ENCODE measurements at regions not wholly inside any gene's neighbourhood (a gene's known extent, or its start where the extent isn't known, plus 50 kb on each side); places are given as distances from the start of the nearest gene placed in this dataset.
A peak's percentile ranks its signal among the peaks of the same experiment; 100 is the strongest.

DNA sequence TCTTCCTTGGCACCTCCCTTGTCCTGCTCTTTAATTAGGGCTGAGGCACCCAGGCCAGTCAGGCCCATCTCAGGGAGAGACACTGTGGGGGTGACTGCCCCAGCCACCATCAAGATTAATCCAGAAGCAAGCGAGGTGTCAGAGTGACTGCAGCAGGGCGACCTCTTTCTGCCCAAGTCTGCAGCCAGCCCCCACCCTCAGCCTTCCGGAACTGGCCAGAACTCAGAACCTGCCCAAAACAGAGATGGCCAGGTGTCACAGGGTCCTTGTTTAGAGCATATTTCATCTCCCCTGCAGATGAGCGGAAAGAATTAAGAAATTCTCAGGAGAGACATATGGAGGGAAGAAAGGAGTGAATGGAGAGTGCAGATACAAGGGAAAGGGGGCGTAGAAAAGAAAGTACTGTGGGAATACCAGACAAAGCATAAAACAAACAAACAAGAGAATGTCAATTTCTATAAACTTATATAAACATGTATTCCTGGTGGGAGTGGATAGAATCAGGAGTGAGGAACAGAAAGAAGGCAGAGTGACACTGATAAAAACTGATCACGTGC lies 188.8 kb upstream of the NRP1 start:
- DNase-seq, result no peak

DNA sequence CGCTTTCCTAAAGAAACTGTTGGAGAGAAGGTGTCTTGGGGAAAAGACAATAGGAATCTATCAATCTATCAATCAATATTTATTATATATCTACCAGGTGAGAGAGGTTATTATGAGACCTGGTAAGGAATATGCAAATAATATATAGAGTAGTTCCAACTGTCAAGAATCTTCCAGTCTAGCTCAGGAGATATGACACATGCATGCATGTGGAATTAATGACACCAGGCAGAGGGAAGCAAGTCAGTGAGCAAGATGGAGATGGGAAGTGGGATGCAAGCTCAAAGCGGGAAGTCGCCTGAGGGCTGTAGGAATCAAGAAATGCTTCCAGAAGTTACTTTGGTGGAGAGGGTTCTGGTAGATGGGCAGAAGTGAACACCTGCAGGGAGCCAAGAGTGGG lies 187.4 kb upstream of the NRP1 start:
- no peak for DNase-seq

DNA sequence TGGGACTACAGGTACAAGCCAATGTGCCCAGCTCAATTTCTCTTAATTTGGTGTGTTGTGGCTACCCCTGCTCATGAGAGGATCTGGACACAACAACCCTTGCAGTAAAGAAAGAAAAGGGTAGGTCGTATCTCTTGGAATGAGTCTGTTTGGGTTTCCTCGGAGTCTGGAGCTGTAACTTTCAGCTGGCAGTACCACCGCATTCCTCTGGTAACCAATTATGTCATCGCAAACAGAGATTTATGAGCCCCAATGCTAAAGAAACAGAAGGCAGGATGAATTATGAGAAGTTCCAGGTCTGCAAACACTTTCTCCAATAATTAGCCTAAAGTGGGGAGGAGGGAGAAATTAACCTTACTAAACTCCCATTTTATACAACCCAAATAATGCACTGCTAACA lies 186.6 kb upstream of the NRP1 start:
- DNase-seq, result no peak

DNA sequence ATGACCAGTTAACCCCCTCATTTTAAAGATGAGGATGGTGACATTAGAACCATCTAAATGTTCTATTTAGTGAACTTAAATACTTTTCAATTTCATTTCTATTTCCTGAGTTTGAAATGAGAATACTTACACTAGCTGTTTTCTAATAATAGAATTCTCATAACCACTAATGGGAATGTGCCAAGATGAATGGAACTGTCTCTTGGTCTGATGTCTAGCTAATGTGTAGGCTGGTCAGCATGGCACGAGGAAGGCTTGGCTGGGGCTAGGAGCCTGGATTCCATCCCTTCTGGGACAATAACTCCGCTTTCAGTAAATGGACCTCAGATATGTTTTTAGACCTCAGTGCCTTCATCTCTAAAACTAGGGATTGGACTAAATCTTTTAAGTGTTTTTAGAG lies 185.8 kb upstream of the NRP1 start:
- no peak for DNase-seq

DNA sequence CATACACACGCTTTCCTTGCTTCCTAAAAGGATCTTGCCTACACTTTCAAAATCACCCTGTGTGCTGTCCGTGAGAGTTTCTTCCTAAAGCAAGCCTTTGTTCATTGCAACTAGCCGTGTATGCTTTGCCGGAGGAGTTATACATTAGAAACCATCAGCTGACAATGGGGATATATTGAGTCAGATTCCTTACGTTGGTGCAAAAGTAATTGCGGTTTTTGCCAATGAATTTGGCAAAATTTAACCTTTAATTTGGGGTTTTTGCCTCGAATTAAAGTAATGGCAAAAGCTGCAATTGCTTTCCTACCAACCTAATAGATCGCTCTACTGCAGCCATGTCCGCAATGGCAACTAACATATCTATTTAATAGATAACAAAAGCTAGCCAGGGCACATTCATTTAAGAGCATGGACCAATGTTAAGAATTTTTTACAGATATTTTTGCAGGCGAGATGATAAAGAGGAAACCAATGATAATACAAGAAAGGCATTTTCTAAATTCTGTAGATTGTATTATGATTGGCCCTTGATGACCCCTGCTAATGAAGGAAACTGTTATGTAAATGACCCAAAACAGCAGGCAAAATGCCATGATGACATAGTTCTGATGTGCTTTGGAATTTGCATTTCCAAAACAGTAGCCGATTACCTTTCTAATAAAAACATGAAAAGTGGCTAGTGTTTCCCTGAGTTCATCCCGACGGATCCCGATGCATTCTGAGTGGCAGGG lies 184.8 kb upstream of the NRP1 start:
- no peak for DNase-seq

DNA sequence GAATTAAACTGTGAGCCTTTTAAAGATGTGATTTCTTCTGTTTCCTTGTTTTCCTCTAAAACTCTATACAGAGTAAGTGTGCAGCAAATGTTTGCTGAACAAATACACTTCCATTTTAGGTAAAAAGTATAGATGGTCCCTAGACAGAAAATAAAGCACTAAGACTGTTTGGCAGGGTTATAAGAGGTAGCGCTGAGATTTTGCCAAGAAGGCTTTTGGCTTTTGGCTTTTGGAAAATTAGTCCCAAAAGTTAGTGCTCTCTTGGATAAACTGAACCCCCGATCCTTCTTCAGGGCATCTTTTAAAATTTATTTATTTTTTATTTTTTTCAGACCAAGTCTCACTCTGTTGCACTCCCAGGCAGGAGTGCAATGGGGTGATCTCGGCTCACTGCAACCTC lies 175.7 kb upstream of the NRP1 start:
- no peak for DNase-seq

DNA sequence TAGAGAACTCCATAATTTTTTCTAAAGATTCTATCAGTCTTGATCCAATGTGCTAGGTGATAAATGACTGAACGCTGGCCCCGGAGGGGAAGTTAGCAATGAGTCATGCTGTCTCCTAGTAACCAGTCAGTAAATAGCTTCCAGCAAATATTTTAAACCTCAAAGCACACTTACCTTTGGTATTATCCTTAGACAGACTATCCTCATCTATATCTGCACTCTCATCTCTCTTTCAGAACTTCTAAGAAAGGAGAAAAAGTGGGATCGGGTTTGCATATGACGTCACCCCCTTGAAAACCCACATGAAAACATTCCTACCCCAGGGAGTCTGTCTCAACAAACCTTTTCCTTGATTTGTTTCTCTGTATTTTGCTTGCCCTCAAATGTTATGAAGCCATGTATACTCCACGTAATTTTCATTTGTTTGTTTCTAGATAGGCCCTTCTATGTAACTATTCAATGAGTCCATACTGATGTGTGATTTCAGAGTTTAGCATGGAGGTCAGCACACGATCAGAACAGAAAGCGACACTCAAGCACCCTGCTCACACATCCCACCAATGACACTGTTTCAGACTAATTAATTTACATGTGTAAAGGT lies 174.9 kb upstream of the NRP1 start:
- peak; percentile 29 for DNase-seq

DNA sequence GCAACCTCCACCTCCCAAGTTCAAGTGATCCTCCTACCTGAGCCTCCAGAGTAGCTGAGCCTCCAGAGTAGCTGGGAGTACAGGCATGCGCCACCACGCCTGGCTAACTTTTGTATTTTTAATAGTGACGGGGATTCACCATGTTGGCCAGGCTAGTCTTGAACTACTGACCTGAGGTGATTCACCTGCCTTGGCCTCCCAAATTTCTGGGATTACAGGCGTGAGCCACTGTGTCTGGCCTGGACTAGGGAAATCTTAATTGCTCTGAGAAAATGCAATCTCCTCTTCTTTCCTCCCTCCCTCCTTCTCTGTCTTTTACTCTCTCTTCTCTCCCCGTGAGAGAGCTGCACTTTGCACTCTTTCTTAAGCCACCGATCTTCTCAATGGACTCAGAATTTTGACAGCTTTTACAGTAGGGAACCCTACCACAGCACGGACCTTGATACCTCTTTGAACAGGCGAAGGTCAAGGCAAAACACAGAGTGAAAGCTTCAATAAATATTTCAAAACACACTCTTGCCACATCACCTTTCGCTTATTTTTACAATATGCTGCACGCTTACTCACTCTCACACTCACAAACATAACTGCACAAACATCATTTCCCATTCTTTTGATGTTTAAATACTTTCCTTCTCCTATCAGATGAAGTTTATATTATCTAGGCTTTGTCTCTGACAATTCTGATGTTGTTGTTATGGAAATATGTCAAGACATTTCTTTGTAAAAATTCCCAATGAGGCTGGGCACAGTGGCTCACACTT lies 173.4 kb upstream of the NRP1 start:
- no peak for DNase-seq

DNA sequence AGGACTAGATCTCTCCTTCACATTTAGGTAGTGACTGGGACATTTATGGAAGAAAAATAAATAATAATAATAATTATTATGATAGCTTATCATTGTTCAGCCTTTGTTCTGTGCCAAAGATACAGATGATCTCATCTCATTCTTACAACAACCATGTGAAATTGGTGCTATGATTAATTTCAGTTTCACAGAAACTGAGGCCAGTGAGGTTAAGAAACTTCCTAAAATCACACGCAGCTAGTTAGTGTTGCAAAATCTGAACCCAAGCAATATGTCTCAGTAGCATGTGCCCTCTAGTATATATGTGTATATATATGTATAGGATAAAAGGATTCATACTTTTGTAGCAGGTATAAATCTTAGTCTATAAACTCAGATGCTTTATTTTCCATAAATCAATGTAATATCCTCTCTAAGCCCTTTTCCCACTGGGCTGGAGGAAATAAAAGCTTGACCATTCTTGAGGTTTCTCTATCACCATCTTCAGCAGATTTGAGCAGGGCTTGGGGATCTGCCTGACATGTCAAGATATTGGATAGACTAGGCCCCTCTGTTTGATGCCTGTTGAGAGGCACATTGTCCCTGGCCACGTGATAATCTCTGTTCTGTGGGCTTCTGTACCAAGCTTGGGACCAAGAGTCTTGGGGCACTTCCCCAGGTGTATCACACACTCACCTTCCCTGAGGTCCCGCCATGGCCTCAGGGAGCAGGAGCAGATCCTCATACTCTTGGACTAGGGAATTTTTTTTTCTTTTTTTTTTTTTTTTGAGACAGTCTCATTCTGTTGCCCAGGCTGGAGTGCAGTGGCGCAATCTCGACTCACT lies 172.6 kb upstream of the NRP1 start:
- DNase-seq, result no peak

DNA sequence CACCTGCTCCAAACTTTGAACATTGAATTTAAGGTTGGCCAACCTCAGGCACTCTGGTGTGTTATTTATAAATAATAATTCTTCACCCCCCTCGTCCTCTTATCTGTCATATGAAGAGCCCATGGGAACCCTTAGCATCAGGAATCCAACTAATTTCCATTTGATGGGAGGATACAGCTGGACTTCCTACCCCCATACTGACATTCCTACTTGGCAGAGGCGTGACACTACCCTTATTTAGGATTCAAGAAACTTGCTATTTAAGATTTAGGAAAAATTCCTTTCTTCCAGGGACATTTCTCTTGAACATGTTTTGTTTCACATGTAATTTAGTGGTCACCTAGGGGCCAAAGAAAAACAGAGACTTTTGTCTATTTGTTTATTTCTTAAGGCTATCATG lies 171.9 kb upstream of the NRP1 start:
- DNase-seq, result no peak

DNA sequence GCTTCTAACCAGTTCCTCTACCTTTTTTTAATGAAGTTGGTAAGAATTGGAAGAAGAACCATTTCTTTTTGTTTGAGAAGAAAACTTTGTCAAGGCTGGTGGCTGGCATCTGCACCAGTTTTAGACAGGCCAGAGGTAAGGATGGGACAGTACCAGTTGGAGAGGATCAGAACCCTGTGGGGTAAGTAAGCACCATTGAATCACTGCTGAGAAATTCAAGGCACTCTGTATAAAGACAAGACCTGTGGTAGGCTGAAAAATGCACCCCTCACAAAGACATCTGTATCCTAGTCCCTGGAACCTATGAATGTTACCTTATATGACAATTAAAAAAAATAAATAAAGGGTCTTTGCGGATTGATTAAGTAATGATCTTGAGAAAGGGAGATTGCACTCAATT lies 166.7 kb upstream of the NRP1 start:
- no peak for DNase-seq

DNA sequence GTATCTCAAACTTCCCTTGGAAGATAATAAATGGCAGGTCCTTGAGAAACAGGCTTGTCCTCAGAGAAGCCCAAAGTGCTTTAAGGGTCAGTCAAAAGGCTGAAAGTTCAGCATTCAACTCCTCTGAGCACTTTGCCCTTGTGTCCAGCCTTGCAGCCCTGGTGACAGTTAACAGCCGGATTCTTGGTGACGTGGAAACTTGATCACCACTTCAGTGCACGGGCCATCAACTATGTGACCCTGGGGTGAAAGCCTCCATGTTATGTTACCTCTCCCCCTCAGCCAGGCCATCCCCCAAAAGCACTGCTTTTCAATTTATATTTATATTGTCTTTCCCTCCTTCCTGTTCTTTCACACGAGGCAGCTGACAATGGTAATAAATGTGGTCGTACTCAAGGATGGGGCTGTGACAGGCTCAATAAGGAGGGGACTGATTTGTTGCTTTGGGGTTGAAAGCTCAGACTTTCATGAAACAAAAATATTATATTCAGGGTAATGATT lies 164.0 kb upstream of the NRP1 start:
- DNase-seq, result no peak

DNA sequence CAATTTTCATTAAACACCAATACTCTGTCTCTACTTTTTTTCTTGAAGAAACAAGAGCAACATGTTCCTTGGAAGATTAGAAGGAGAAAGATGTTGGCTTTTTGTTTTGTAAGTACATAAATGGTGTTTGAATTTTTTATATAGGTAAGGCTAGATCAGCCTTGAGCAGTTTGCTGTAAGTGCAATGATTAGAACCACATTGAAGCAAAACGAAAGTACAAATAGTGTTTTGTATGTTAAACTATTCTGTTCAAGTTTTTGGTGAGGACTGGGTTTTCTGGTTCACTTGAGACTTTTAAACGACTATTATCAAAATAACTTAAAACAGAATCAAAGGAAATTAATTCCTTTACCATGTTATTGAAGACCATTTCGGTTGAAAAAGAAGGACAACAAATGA lies 162.9 kb upstream of the NRP1 start:
- DNase-seq, result no peak

DNA sequence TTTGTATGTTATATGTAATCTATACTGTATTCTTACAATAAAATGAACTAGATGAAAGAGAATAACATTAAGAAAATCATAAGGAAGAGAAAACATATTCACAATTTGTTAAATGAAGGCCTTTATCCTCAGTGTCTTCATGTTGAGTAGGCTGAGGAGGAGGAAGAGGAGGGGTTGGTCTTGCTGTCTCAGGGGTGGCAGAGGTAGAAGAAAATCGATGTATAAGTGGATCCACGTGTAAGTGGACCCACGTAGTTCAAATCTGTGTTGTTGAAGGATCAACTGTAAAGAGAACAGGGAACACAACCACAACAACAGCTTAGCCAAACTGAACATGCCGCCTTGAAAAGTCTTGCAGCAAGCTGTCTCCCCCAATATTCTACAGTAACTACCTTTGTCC lies 161.6 kb upstream of the NRP1 start:
- DNase-seq, result no peak

DNA sequence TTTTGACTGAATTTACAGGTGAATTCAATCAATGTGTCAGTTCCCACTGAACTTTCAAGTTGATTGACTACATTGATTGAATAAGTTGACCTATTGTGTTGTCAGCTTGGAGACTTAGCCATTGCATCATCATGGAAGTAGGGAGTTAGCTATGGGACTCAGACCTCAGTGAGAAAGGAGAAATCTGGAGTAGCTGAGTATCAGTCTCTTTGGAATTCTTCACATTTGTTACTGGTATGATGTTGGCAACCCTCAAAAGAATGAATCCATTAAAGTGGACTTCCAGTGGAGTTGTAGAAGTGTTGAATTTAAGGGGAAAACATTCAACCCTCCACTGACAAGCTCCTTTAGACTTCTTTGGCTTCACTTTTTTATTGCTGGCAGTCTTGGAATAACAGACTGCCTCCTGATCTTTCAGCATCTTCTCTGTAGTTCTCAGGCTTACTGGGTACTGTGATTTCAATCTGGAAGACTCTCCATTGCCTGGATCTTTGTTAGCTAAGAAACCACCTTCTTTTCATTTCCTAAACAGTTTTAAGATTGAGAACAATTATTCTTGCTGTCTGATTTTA lies 160.3 kb upstream of the NRP1 start:
- DNase-seq, result no peak

DNA sequence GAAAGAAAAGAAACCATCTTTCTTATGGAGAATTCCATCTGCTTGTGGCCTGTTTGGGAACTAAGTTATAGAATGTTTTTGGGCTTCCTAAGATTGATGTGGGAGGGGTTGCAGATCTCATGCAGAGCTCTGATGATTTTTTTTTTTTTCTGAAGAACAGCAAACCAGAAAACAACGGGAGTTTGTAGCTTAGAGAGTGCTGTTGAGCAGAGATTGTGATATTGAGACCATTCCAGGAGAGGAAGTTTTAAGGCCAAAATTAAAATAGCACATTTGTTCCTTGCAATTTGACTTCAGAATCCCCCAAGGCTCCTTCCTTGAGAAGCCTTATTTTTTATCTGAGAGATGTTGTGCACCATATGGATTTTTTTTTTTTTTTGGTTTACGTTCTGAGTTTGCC lies 159.5 kb upstream of the NRP1 start:
- DNase-seq, result no peak

DNA sequence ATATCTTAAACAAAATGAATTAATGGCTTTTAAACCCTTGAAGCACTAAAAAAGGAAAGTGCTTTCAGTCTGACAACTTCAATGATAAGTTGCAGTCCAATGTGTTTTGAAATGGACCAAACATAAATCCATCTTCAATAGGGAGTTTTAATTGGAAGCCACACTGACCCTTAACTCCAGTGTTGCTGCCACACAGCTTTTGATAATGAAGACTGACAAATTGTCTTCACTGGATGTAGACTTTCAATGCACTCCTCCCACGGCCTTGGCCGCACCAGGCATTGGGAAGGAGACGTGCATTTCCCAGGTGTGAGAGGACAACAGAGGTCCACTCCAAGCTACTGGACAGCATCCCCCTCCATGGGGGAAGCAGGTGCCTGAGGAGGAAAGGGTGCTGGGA lies 159.0 kb upstream of the NRP1 start:
- no peak for DNase-seq

DNA sequence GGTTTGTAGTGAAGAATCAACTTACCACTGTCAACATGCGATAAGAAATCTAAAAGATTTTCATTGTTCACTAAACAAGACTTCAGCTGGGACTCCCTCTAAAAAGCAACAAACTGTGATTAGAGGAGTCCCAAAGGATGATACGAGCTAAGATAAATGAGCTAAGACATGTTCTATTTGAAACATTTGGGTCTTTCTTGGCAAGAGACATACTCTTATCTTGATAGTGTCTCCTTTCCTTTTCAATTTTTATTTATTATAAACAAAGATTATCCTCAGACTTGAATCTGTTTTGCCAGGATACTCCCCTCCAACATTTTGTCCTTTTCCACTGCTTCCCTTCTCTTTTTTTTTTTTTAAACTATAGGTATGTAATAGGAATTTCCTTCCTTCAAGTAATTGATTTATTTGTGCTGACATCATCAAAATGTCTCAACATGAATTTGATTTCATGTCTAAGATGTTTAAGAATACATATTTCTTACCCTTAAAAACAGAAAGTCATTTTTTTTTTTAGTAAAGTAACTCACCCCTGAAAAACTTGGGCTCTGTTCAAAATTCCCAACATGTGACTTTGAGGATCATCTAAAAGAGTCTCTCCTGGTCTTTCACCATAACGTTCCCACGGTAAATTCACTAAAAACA lies 158.4 kb upstream of the NRP1 start:
- DNase-seq, result no peak

DNA sequence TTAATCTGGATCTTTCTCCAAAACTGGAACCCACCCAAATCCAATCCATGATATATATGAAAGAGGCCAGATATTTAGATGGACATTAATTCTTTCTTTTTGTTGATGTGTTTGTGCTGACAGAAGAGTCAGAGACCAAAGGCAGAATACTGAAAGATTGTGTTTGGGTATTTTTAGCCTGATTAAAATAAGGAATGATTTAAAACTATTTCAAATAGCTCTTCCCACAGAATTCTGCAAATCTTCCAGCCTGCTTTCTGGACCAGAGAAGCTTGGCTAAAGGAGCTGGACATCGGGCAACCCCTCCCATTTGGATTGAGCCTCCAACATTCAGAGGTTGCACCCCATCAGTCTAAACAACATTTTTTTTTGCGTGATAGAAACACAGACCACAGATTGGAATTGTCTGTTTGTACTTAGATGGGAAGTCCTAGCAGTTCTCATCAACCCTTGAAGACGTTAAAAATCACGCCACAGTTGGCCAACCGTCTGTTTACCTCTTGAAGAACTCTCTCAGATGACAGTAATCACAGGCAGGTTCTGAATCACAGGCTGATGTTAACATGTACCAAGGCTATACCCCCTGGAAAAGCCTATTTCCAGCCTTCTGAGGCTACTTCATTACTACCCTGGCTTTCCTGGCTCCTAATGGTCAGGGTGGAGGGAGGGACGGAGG lies 155.2 kb upstream of the NRP1 start:
- no peak for DNase-seq

DNA sequence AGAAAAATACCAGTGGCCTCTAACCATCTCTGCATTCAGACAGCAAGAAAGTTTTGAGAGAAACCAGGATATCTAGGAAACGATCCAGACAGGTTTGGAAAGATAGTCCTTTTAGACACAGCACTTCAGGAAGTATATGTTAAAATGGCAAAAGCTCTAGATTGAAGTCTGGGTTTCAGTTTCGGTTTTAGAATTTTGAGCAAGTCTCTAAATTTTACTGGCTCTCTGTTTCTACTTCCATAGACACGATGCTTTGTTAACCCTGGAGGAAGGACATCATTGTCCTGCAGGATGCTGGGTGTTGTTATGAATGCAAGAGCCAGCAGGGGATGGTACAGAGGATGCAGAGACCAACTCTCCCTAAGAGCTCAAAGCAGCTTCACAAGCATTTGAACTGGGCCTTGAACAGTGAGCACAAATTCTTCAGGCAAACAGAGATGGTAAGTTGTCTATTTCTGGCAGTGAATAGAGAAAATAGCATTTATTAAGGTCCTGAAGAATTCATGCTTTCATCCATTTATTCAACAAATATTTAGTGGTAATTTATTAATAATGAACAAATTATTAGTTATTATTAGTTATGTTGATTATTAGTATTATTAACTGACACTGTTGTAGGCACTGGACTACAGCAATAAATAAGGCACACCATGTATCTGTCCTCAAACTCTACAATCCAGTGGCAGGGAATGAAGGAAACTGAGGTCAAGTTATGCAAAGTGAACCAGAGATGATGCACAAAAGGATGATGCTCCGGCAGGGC lies 152.7 kb upstream of the NRP1 start:
- peak; percentile 10 for DNase-seq

DNA sequence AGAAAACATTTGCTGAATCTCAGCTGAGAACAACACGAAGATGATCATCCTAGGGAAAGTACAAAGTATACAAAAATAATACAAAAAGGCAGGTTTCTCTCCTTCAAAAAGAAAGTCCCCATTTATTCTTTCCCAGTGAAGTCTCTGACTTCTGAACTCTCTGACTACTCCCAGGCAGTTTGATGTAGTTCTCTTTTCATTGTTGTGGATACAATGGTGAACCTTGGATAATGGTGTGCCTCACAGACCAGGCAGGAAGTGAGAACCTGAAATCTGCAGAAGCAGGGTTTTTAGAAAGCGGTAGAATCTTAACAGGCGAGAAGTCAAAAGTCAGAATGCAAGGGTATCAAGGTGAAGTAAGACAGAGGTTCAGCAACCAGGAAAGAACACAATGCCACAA lies 150.8 kb upstream of the NRP1 start:
- no peak for DNase-seq
